ENCODE measurements at regions not wholly inside any gene's neighbourhood (a gene's known extent, or its start where the extent isn't known, plus 50 kb on each side); places are given as distances from the start of the nearest gene placed in this dataset.
"Not testable (repeated sequence)": the region's sequence is repeated elsewhere in the genome, so short reads cannot be mapped to it uniquely, and the experiment has no call there.

DNA sequence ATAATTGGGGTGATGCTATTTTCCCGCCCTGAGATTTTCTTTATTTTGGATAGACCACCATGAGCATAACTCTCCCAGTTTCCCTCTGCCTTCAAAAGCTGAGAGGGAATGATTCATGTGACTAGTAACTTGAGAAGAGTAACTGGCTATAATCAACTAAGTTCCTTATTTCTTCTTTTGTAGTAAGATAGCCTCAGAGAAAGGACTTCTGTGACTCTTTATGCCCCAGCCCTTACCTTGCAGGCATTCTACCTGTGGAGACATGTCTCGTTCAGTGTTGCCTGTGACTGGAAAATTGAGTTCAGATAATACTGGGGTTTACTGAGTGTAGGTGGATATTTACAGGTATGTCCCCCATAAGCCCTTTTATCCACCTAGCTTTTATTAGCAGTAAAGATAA, 715.4 kb upstream of the HS3ST1 start:
- DNase-seq, result peak; percentile 59 to 65

- no peak for DNase-seq
These were observed 712.2 kb upstream of the HS3ST1 start for GRCh38 chr4:12140864-12141263.

DNA sequence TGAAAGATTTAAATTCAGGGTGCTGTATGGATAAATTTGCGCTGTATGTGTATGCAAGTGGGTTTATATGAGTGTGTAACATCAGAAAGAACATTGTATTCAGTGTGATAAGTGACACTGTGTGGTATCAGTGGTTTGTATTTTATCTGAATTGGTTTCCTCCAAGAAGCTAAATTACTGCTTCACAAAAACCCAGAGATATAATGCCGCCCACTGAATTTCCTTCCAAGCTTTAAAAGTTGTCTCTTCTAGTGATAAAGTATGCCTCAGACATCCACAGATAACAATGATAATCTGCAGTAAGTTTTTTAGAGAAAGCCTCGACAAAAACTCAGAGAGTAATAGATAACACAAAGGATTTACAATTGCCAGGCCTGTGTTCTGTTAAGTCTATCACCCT, 710.6 kb upstream of the HS3ST1 start:
- no peak for DNase-seq

DNA sequence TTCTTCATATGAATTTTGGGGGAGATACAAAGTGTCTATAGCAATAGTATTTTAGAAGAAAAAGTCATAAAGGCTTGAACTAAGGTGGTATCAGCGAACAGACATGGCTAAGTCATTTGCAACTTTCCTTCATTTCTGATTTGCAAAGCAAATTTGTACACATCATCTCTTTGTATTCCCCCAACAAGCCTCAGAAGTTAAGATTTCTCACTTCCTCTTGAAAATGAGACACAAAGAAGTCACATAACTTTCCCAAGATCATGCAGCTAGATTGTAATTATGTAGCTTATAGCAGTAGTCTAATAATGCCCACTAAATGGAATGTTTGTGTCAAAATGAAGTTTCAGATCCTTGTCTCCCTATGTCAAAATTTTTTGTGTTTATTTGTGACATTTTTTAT, 709.8 kb upstream of the HS3ST1 start:
- no peak for DNase-seq

GRCh38 chr4:12137575-12137974, 708.9 kb upstream of the HS3ST1 start:
- DNase-seq, result no peak

DNA sequence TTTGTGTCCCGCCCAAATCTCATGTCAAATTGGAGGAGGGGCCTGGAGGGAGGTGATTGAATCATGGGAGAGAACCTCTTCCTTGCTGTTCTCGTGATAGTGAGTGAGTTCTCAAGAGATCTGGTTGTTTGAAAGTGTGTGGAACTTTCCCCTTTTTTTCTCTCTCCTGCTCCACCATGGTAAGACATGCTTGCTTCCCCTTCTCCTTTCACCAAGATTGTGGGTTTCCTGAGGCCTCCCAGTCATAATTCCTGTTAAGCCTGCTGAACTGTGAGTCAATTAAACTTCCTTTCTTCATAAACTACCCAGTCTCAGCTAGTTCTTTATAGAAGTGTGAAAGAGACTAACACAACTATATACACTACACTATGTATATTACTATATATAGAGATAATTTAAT, 697.8 kb upstream of the HS3ST1 start:
- DNase-seq, result peak; percentile 74 to 89

DNA sequence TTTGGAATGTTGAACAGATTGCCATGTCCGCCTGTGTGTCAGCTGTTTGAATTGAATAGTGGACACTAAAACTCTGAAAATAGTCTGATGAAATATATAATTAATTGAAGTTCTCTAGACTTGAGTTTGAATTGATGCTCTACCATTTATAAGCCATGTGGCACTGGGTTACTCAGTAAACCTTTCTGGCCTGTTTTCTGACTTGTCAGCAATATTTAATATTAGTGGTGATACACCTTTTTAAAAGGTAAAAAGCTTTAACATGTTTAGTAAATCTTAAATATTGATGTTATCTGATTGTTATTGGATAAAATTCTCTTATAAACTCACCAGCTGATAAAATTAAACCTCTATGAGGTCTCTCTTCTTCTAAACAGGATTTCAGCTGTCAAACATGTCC, 695.4 kb upstream of the HS3ST1 start:
- no peak for DNase-seq

GRCh38 chr4:12123707-12124106, 695.0 kb upstream of the HS3ST1 start:
- DNase-seq, result peak; percentile 60 to 61

DNA sequence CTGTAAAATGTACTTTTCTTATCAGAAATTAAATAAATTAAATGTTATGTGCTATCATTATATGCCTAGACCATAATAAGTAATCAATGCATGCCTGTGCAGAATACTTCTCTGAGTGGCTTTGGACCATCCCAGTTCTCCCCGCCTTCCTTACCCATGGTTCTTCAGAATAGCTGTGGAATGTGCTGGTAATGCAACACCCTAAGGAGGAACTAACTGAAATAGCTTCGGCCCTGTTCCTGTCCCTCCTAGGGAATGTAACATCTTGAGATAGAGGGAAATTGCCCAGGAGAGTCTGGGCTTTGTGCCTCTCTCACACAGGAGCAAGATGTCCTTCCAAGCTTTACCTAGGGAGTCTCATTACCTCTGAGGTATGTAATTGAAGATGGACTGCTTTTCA, 693.6 kb upstream of the HS3ST1 start:
- peak; percentile 7 to 14 for DNase-seq

GRCh38 chr4:12120968-12121367, 692.3 kb upstream of the HS3ST1 start:
- DNase-seq, result no peak

DNA sequence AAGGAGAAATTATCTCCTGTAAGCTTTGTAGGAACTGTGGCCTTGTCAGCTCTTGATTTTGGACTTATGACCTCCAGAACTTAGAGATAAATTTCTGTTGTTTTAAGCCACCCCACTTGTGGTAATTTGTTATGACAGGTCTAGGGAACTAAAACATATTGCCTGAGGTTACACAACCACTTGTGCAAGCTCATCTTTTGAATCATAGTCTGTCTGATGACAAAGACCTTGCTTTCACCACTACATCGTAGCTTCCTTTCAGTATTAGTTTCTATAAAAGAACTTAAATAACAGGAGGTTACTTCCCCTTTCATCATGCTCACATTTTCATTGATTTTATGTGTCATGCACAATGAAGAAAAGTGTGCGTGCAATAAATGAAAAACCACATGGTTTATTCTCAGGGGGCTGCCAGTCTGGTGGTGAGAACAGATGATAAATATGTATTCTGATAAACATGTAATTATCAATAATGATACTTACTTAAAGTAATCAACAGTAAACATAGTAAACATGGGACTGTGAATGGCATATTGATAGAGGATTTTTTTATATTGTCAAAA, 690.0 kb upstream of the HS3ST1 start:
- peak; percentile 92 to 93 for DNase-seq

DNA sequence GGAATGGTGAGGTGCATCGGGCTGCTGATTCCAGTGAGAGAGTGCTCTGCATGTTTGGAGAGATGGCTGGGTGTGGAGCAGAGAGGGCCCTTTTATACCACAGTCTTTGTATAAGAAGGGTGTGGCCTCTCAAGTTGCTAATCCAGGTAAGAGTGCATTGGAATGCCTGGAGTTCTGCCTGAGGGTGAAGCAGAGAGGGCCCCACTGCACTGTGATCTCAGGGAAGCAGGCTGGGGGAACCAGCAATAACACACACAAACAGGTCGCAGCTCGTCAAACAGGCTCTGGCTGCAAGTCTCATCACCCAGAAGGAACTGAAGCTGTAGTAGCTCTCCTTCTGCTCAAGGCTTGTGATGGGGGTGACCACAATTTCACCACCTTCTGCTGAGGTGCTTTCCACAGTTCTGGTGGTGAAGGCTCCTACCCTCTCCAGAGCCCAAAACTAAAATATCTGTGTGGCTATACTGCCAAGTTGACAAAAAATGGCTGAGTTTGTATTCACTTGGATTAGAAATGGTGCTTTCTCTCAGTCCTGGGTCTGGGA, 687.4 kb upstream of the HS3ST1 start:
- peak in 1 of 2 experiments; percentile 3 for DNase-seq

DNA sequence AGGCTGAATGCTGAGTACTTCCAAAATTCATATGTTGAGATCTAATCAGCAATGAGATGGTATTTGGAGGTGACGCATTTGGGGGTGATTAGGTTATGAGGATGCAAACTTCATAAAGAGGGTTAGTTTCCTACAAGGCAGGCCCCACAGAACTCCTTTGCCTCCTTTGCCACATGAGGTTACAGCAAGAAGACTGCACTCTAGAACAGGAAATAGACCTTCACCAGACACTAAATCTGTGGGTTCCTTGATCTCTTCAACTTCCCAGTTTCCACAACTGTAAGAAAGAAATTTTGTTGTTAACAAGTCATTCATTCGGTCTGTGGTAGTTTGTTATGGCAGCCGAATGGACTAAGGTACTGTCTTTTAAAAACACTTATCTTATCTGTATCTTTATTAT, 681.9 kb upstream of the HS3ST1 start:
- peak; percentile 89 to 95 for DNase-seq

DNA sequence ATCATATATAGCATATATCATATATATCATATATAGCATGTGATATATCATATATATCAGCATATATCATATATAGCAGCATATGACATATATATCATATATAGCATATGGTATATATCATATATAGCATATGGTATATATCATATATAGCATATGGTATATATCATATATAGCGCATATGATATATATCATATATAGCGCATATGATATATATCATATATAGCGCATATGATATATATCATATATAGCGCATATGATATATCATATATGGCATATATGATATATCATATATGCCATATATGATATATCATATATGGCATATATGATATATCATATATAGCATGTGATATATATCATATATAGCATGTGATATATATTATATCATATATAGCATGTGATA, 680.4 kb upstream of the HS3ST1 start:
- DNase-seq, result not testable (repeated sequence)

DNA sequence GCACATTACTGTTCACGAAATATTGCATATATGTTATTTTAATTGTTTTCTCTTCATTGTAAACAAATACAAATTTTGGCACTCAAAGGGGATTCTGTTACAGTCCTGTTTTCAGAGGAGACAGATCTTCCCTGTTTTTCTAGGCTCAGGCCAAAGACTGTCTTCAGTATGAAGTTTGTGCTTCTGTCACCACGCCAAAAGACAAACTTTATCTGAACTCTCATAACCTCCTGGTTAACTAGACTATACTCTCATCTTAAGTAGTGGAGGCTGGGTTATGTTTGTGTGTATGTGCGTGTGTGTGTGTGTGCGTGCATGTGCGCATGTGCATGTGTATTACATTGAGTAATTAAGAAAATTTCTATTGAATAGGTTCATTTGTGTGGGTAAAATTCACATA, 676.8 kb upstream of the HS3ST1 start:
- no peak for DNase-seq

DNA sequence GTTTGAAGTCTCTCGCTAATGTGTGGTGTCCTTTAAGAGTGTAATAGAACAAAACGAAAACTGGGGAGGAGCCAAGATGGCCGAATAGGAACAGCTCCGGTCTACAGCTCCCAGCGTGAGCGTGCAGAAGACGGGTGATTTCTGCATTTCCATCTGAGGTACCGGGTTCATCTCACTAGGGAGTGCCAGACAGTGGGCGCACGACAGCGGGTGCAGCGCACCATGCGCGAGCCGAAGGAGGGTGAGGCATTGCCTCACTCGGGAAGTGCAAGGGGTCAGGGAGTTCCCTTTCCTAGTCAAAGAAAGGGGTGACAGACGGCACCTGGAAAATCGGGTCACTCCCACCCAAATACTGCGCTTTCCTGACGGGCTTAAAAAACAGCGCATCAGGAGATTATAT, 661.2 kb upstream of the HS3ST1 start:
- DNase-seq, result not testable (repeated sequence)

- no peak for DNase-seq
These were observed 656.0 kb upstream of the HS3ST1 start for GRCh38 chr4:12084690-12085089.

GRCh38 chr4:12071316-12071715, 642.6 kb upstream of the HS3ST1 start:
- DNase-seq, result no peak

GRCh38 chr4:12053966-12054365, 625.3 kb upstream of the HS3ST1 start:
- DNase-seq, result no peak

DNA sequence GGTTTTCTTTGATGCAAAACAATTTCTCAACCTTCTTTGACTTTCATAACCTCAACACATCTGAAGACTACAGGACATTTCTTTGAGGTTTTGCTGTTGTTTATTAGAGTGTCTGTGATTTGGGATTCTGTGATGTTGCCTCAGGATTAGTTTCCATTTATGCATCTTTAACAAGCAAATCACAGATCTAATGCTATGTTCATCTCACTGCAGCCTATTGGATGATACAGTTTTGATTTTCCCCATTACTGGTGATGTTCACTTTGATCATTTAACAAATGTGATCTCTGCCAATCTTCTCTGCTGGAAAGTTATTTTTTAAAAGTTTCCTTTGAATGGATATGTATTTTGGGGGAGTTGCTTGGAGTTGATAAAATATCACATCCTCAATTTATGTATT, 624.9 kb upstream of the HS3ST1 start:
- no peak for DNase-seq

DNA sequence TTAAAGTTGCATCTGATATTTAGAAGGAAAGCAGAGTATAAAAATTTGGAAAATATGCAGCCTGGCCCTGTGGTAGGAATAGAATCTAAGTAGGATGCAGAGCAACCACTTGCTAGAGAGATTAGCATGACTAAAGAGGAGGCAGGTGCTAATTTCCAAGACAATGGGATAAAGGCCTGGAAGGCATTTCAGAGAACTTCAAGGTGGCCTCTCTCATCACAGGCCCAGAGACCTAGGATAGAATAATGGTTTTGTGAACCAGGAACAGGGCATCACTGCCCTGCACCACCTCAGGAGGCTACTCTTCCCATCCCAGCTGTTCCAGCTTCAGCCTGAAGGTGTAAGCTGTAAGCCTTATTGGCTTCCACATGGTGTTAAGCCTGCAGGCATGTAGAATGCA, 621.7 kb upstream of the HS3ST1 start:
- no peak for DNase-seq

- DNase-seq, result no peak
These were observed 614.1 kb upstream of the HS3ST1 start for GRCh38 chr4:12042818-12043217.

- peak; percentile 5 to 24 for DNase-seq
These were observed 613.1 kb upstream of the HS3ST1 start for GRCh38 chr4:12041828-12042227.

- DNase-seq, result no peak
These were observed 607.8 kb upstream of the HS3ST1 start for GRCh38 chr4:12036450-12036849.

GRCh38 chr4:12028258-12028657, 599.6 kb upstream of the HS3ST1 start:
- DNase-seq, result no peak
